Tibial nerve (tissue), 4 donors: ENCODE measurements at regions not wholly inside any gene's neighbourhood (a gene's known extent, or its start where the extent isn't known, plus 50 kb on each side); places are given as distances from the start of the nearest gene placed in this dataset.

Experiments
- EP300 ChIP-seq, 2 donors: sonication (generic); formaldehyde crosslinking; IDR thresholded peaks; one replicate each; pipeline ENCODE4 v1.6.1; 2017; ENCODE audit warnings: antibody characterized with exemption in 2 of 2, mild to moderate bottlenecking in 1 of 2
- POLR2A ChIP-seq, 2 donors: fragments of 450-650 bp; IDR thresholded peaks; one replicate each; pipeline ENCODE4 v1.6.1; 2017; ENCODE audit warnings: antibody characterized with exemption in 2 of 2, mild to moderate bottlenecking in 2 of 2, moderate library complexity in 2 of 2
- TF ChIP-seq, protein P1 (sequence below), 5 experiments: fragments of 200-600 bp in 3 of 5; fragments of 450-650 bp in 2 of 5; sonication (generic) in 3 of 5; IDR thresholded peaks; one replicate each; pipeline ENCODE4 v1.5.1; 2016 to 2019; ENCODE audit warnings: antibody characterized with exemption in 5 of 5, mild to moderate bottlenecking in 3 of 5, moderate library complexity in 2 of 5

DNA sequence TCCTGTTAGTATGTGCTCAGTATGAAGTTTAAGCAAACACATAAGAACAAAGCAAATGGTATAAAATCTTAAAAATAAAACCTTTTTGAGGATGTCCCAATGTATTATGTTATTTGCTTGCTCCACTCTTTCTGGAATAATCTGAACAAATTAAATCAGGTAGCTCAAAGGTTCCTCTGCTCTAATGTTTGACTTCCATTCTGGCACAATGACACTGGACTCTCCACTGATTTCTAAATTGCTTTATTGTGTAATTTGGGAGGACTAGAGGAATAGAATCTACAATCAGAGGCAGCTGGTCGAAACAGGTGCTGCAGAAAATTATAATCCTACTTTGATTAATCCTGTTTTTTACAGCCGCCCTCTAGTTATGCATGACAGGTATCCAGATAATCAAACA is 523.7 kb upstream of the FOXG1 start:
- TF ChIP-seq, protein P1, sequence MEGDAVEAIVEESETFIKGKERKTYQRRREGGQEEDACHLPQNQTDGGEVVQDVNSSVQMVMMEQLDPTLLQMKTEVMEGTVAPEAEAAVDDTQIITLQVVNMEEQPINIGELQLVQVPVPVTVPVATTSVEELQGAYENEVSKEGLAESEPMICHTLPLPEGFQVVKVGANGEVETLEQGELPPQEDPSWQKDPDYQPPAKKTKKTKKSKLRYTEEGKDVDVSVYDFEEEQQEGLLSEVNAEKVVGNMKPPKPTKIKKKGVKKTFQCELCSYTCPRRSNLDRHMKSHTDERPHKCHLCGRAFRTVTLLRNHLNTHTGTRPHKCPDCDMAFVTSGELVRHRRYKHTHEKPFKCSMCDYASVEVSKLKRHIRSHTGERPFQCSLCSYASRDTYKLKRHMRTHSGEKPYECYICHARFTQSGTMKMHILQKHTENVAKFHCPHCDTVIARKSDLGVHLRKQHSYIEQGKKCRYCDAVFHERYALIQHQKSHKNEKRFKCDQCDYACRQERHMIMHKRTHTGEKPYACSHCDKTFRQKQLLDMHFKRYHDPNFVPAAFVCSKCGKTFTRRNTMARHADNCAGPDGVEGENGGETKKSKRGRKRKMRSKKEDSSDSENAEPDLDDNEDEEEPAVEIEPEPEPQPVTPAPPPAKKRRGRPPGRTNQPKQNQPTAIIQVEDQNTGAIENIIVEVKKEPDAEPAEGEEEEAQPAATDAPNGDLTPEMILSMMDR (IDR thresholded peaks at IDR 0.05) = no peak
- TF ChIP-seq POLR2A (IDR thresholded peaks at IDR 0.05) (no peak), EP300 (IDR thresholded peaks at IDR 0.05) (no peak)
